GM13977 (cell line): ENCODE measurements at regions not wholly inside any gene's neighbourhood (a gene's known extent, or its start where the extent isn't known, plus 50 kb on each side); places are given as distances from the start of the nearest gene placed in this dataset.
"Not testable (repeated sequence)": the region's sequence is repeated elsewhere in the genome, so short reads cannot be mapped to it uniquely, and the experiment has no call there.

ENCODE experiments used
- DNase-seq: peaks from one replicate; pipeline ENCODE4 v3.0.0; 2012; ENCODE audit warnings: low spot score
- in situ Hi-C: fragments of 300-500 bp; cut with MboI; formaldehyde crosslinking; loops from one replicate; pipeline ENCODE4 v1.12.0; 2022; ENCODE audit warnings: low sequenced_read_pairs, low pct_unique_long_range_greater_than_20kb, mixed read lengths, inconsistent platforms; ENCODE audit not compliant: unreplicated experiment
- TF ChIP-seq, protein P1 (sequence below): IDR thresholded peaks from 2 replicates; pipeline ENCODE4 v1.5.1; 2012; ENCODE audit warnings: mild to moderate bottlenecking, control low read depth; ENCODE audit not compliant: insufficient read depth; ENCODE audit errors: extremely low read depth, missing control alignments

DNA sequence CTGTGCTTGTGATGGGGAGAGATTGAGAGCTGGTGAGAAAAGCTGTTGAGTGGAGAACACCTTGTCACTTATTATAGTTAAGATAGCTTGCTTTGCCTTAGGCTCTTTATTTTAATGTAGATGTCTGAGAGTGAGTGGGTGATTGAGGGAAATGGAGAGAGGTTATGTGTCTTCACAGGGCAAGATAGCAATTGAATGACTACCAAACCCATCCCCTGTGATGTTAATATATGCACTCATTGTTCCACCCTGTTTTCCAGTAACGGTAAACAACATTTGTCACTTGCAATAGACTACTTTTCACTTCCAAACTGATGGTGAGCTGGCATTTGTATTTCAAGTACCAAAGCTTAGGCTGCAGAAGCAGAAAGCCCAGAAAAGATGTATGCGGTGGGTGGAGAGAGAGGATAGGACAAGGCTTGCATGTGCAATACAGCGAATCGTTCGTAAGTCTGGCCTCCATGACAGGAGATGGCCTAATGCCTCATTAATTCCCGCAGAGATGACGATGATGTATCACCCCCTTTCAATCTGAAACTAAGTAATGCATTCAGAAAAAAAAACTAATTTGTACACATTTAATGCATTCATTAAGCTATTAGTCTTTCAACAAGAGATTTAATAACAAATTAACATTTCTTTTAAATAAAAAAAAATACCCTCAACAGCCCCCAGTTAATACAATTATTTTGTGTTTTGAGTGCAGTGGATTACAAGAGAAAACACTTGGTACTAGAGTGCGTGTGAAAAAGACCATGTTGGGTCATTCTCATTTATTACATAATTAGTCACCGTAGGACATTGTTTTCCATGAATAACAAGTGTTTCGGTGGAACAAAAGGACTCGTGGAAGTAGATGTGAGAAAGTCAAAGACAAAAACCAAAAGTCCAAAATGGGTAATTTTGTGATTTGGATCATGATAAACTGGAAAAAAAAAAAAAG, 699.0 kb downstream of the BRINP1 start:
- DNase-seq: no peak
- in situ Hi-C loops: no loop called here
- TF ChIP-seq, protein P1, sequence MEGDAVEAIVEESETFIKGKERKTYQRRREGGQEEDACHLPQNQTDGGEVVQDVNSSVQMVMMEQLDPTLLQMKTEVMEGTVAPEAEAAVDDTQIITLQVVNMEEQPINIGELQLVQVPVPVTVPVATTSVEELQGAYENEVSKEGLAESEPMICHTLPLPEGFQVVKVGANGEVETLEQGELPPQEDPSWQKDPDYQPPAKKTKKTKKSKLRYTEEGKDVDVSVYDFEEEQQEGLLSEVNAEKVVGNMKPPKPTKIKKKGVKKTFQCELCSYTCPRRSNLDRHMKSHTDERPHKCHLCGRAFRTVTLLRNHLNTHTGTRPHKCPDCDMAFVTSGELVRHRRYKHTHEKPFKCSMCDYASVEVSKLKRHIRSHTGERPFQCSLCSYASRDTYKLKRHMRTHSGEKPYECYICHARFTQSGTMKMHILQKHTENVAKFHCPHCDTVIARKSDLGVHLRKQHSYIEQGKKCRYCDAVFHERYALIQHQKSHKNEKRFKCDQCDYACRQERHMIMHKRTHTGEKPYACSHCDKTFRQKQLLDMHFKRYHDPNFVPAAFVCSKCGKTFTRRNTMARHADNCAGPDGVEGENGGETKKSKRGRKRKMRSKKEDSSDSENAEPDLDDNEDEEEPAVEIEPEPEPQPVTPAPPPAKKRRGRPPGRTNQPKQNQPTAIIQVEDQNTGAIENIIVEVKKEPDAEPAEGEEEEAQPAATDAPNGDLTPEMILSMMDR: no peak

DNA sequence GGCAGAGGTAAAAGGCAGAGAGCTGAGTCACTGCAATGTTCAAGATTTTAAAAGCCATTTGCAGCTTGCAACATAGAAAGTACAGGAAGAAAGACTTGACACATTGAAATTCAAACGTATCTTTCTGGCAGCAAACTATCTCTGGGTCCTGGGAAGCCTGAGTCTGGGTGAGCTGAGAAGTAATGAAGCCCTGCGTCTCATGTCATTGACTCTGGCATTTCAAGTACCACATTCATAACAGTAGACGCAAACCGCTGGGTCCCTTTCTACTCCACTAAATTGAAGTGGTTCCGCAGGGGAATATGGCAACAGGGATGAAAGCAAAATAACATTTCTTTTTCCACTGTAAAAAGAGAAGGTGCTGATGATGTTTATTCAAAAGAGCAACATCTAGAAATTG, 694.3 kb downstream of the BRINP1 start:
- in situ Hi-C loops: no loop called here
- TF ChIP-seq, protein P1: no peak
- no peak for DNase-seq

DNA sequence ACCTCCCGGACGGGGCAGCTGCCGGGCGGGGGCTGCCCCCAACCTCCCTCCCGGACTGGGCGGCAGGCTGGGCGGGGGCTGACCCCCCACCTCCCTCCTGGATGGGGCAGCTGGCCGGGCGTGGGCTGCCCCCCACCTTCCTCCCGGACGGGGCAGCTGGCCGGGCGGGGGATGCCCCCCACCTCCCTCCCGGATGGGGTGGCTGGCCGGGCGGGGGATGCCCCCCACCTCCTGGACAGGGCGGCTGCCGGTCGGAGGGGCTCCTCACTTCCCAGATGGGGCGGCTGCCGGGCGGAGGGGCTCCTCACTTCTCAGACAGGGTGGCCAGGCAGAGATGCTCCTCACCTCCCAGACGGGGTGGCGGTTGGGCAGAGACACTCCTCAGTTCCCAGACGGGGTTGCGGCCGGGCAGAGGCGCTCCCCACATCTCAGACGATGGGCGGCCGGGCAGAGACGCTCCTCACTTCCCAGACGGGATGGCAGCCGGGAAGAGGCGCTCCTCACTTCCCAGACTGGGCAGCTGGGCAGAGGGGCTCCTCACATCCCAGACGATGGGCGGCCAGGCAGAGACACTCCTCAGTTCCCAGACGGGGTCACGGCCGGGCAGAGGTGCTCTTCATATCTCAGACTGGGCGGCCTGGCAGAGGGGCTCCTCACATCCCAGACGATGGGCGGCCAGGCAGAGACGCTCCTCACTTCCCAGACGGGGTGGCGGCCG, 691.1 kb downstream of the BRINP1 start:
- in situ Hi-C loops, DNase-seq: not testable (repeated sequence)

DNA sequence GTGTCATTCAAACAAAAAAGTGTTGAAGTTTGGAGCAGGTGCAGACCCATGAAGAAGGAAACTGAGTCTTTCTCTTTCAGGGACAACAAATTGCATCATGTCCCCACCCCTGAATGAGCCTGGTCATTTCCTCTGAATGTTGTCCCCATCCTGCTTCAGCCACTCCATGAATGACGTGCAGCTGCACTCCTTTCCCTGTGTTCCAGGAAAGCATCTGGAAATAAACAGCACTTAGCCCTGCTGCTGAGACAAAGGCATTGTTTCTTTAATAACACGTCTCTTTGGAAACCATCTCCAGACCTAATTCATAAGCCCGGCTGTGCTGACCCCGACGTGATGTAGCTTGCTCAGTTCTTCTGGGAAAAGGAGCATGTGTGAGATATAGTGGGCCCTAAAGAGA, 682.3 kb downstream of the BRINP1 start:
- in situ Hi-C loops: no loop called here
- TF ChIP-seq, protein P1: no peak
- DNase-seq: no peak

DNA sequence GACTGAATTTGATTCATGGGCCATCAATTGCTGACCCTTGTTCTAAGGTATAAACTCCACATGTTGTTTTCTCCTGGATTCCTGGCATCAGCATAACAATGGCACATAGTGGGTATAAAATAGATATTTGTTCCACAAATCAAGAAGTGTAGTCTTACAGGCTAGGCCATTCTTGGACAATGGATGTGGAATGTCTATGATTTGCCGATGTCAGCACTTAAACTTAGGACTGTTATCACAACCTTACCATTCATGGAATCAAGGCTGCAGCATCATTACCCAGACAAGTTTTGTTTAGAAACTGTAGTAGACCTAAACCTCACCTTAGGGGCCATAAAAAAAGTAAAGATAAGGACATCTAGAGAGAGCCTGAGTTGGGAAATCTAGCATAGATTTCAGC, 680.0 kb downstream of the BRINP1 start:
- TF ChIP-seq, protein P1: no peak
- DNase-seq: no peak
- in situ Hi-C loops: no loop called here

DNA sequence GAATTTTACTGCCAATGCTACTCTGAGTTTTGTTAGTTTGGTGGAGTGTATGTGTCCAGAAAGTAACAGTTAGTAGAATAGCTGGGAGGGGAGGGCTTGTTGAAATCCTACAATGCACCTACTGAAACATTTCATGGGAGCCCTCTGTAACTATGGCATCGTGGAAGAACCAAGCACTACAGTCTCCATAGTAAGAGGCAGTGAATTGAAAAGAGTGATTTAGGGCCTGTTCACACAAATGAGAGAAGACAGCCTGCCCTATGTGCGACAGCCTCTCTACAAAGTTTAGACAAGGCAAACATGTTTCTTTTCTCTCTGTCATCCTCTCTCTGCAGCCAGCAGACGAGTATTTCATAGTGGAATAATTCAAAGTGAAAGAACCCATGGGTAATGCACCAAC, 676.6 kb downstream of the BRINP1 start:
- DNase-seq: no peak
- TF ChIP-seq, protein P1: no peak
- in situ Hi-C loops: no loop called here

DNA sequence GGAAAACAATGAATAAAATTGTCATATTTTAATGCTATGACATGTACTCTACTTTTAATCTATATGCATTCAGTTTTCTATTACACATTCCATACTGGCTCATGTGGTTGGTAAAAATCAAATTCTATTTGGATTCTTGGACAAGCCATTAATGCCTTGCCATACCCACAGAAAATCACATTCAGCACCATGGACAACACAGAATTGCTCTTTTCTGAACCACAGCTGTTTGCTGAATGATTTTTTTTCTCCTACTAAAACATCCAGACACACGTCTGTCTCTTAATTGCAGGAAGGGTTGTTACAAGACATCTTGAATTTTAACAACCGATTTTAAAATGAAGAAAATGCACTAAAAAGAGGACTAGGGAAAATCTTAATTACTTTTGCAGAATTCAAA, 675.6 kb downstream of the BRINP1 start:
- DNase-seq: no peak
- in situ Hi-C loops: no loop called here
- TF ChIP-seq, protein P1: no peak

DNA sequence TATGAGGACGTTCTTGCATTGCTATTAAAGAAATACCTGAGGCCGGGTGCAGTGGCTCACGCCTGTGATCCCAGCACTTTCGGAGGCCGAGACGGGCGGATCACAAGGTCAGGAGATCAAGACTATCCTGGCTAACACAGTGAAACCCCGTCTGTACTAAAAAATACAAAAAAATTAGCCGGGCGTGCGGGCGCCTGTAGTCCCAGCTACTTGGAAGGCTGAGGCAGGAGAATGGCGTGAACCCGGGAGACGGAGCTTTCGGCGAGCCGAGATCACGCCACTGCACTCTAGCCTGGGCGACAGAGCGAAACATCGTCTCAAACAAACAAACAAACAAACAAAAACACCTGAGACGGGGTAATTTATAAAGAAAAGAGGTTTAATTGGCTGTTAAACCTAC, 674.0 kb downstream of the BRINP1 start:
- DNase-seq, in situ Hi-C loops: not testable (repeated sequence)
